Pancreas (tissue), 10 donors: ENCODE measurements at regions not wholly inside any gene's neighbourhood (a gene's known extent, or its start where the extent isn't known, plus 50 kb on each side); places are given as distances from the start of the nearest gene placed in this dataset.

ENCODE experiments used
- ATAC-seq, 4 donors: fragments of 200-7000 bp; cut with Tn5 transposase; one replicate each; pipeline versions ENCODE4 v1.8.0 to v1.9.1; 2020; ENCODE audit warnings: mild to moderate bottlenecking in 4 of 4, moderate library complexity in 4 of 4
- DNase-seq, 6 donors: peaks; one replicate each; pipeline ENCODE4 v3.0.0-alpha.2; 2020
- FAIRE-seq: peaks from 2 replicates; lab custom pipeline; 2012; peaks lifted over from hg19 to GRCh38; lab: Jason Lieb, UNC
- H3K27ac ChIP-seq, 4 donors: fragments of 200-600 bp; sonication (generic); 1 replicate in 3 of 4; 2 replicates in 1 of 4; pipeline versions ENCODE4 v1.5.0 to v1.8.0; 2020
- H3K27me3 ChIP-seq, 4 donors: fragments of 200-600 bp; one replicate each; pipeline ENCODE4 v1.8.0; 2021
- H3K36me3 ChIP-seq, 3 donors: fragments of 200-600 bp; sonication (generic) in 1 of 3; one replicate each; pipeline versions ENCODE4 v1.5.0 to v1.8.0; 2020 to 2021
- H3K4me1 ChIP-seq, 3 donors: fragments of 200-600 bp; one replicate each; pipeline ENCODE4 v1.8.0; 2021
- H3K4me3 ChIP-seq, 4 donors: fragments of 200-600 bp; sonication (generic) in 2 of 4; one replicate each; pipeline versions ENCODE4 v1.5.0 to v1.8.0; 2020 to 2021
- H3K9me3 ChIP-seq, 4 donors: fragments of 200-600 bp; one replicate each; pipeline ENCODE4 v1.8.0; 2021
- CTCF ChIP-seq, 4 donors: fragments of 200-600 bp; sonication (generic) in 3 of 4; IDR thresholded peaks; one replicate each; pipeline versions ENCODE4 v1.5.0 to v1.8.0; 2021; ENCODE audit warnings: antibody characterized with exemption in 4 of 4
- WGBS, 2 donors: extraction: QIAGEN DNeasy Blood & Tissue Kit; methylation state at CpG; one replicate each; pipeline ENCODE4 v1.1.7; 2013; 5-methylcytosine and 5-hydroxymethylcytosine counted together
- intact Hi-C, 3 donors: fragments of 100-400 bp; cut with DNase I; formaldehyde crosslinking; loops; one replicate each; pipeline versions ENCODE4 v1.11.1 to v1.14.2; 2022
- donor health status: healthy with polysubstance abuse.
- donor health status: DM: no; HTN: no; CAD: no; lungs with moderate emphysema.
- donor health status: DM: no; HTN: no; CAD: no.
- donor health status: control.
- donor health status: control.
- donor health status: Bipolar disorder and iron deficiency.
- donor health status: DM: yes; HTN: yes; CAD: no.
- donor health status: DM: no; HTN: no; CAD: no.
- donor health status: DM: no; HTN: no; CAD: no.
- donor health status: DM: yes; HTN: yes; CAD: no.

- no peaks in the 10 kb centered on the region for H3K9me3 ChIP-seq
- no peak overlapping the region for H3K4me3 ChIP-seq
- no peak overlapping the region for H3K27ac ChIP-seq
- 68 to 100% methylated on average over 1 of the region's 1 CpG for WGBS, 2 donors
- H3K4me1 ChIP-seq, result no peaks in the 10 kb centered on the region
- DNase-seq (no peak), FAIRE-seq (no peak), ATAC-seq (no peak)
- no peak for TF ChIP-seq CTCF (IDR thresholded peaks at IDR 0.05)
- no peaks in the 10 kb centered on the region for H3K36me3 ChIP-seq
- H3K27me3 ChIP-seq, result no peaks in the 10 kb centered on the region
- intact Hi-C loops, result no loop called here
Observed at GRCh38 chr3:40731445-40731844, 206.7 kb downstream of the ZNF621 start.

GRCh38 chr3:40736943-40737342 is 212.2 kb downstream of the ZNF621 start:
- no peaks in the 10 kb centered on the region for H3K9me3 ChIP-seq
- TF ChIP-seq CTCF (IDR thresholded peaks at IDR 0.05), result no peak
- no peak for FAIRE-seq
- H3K27me3 ChIP-seq, result no peaks in the 10 kb centered on the region
- no peaks in the 10 kb centered on the region for H3K36me3 ChIP-seq
- intact Hi-C loops, result no loop called here
- DNase-seq, result no peak
- no peaks in the 10 kb centered on the region for H3K4me1 ChIP-seq
- no peak overlapping the region for H3K4me3 ChIP-seq
- no peak overlapping the region for H3K27ac ChIP-seq
- no peak for ATAC-seq
- WGBS, 2 donors, result 59 to 71% methylated on average over 3 of the region's 3 CpGs

GRCh38 chr3:40737343-40737742 is 212.6 kb downstream of the ZNF621 start:
- 84 to 87% methylated on average over 3 of the region's 3 CpGs for WGBS, 2 donors

GRCh38 chr3:40739971-40740370 is 215.2 kb downstream of the ZNF621 start:
- no peaks in the 10 kb centered on the region for H3K36me3 ChIP-seq
- DNase-seq (no peak), ATAC-seq (no peak), FAIRE-seq (no peak)
- no peaks in the 10 kb centered on the region for H3K9me3 ChIP-seq
- H3K27me3 ChIP-seq, result no peaks in the 10 kb centered on the region
- TF ChIP-seq CTCF (IDR thresholded peaks at IDR 0.05), result no peak
- H3K27ac ChIP-seq, result no peak overlapping the region
- no peak overlapping the region for H3K4me3 ChIP-seq
- no peaks in the 10 kb centered on the region for H3K4me1 ChIP-seq
- intact Hi-C loops, result no loop called here
- WGBS, 2 donors, result 48 to 61% methylated on average over 1 of the region's 1 CpG

More at GRCh38 chr3:40737343-40737742, 212.6 kb downstream of the ZNF621 start:
- H3K9me3 ChIP-seq, result no peaks in the 10 kb centered on the region
- no peak overlapping the region for H3K27ac ChIP-seq
- FAIRE-seq (no peak), ATAC-seq (no peak), DNase-seq (no peak)
- no peaks in the 10 kb centered on the region for H3K4me1 ChIP-seq
- no peak for TF ChIP-seq CTCF (IDR thresholded peaks at IDR 0.05)
- intact Hi-C loops, result no loop called here
- no peak overlapping the region for H3K4me3 ChIP-seq
- no peaks in the 10 kb centered on the region for H3K36me3 ChIP-seq
- no peaks in the 10 kb centered on the region for H3K27me3 ChIP-seq

GRCh38 chr3:40741729-40742128 is 217.0 kb downstream of the ZNF621 start:
- no peaks in the 10 kb centered on the region for H3K4me1 ChIP-seq
- FAIRE-seq (no peak), DNase-seq (no peak), ATAC-seq (peak in 3 of 4 donors; percentile 26 to 78 (median 59))
- TF ChIP-seq CTCF (IDR thresholded peaks at IDR 0.05), result no peak
- H3K27me3 ChIP-seq, result no peaks in the 10 kb centered on the region
- no peaks in the 10 kb centered on the region for H3K36me3 ChIP-seq
- H3K4me3 ChIP-seq, result no peak overlapping the region
- WGBS, 2 donors, result 2 to 20% methylated on average over 1 of the region's 1 CpG
- no peaks in the 10 kb centered on the region for H3K9me3 ChIP-seq
- intact Hi-C loops, result no loop called here
- no peak overlapping the region for H3K27ac ChIP-seq
